HEK293 (cell line): ENCODE measurements at regions not wholly inside any gene's neighbourhood (a gene's known extent, or its start where the extent isn't known, plus 50 kb on each side); places are given as distances from the start of the nearest gene placed in this dataset.
A peak's percentile ranks its signal among the peaks of the same experiment; 100 is the strongest.

Experiments used
- AEBP2 ChIP-seq: fragments of 450-650 bp; formaldehyde crosslinking; IDR thresholded peaks from 2 replicates; pipeline ENCODE4 v1.5.1; 2016; ENCODE audit warnings: missing biosample characterization, missing genetic modification characterization, borderline replicate concordance
- BCL11A ChIP-seq: fragments of 450-650 bp; formaldehyde crosslinking; IDR thresholded peaks from 2 replicates; pipeline ENCODE4 v1.5.1; 2016; ENCODE audit warnings: low read depth, missing biosample characterization, missing genetic modification characterization
- EGR2 ChIP-seq: fragments of 450-650 bp; formaldehyde crosslinking; IDR thresholded peaks from 2 replicates; pipeline ENCODE4 v1.5.1; 2016; ENCODE audit warnings: low read depth, missing biosample characterization, missing genetic modification characterization
- KLF16 ChIP-seq: fragments of 450-650 bp; formaldehyde crosslinking; IDR thresholded peaks from 2 replicates; pipeline ENCODE4 v1.5.1; 2017; ENCODE audit warnings: missing biosample characterization, missing genetic modification characterization
- MYNN ChIP-seq: fragments of 450-650 bp; formaldehyde crosslinking; IDR thresholded peaks from 2 replicates; pipeline ENCODE4 v1.5.1; 2016; ENCODE audit warnings: missing biosample characterization, missing genetic modification characterization, borderline replicate concordance
- REST ChIP-seq: fragments of 450-650 bp; formaldehyde crosslinking; IDR thresholded peaks from 2 replicates; pipeline ENCODE4 v1.5.1; 2016; ENCODE audit warnings: missing biosample characterization, missing genetic modification characterization
- SETDB1 ChIP-seq: IDR thresholded peaks from one replicate; pipeline ENCODE4 v1.6.1; 2017; ENCODE audit warnings: mild to moderate bottlenecking, low read length, moderate library complexity, mixed read lengths; ENCODE audit not compliant: insufficient read length
- TRIM28 ChIP-seq: IDR thresholded peaks from 2 replicates; pipeline ENCODE4 v1.6.1; 2011; ENCODE audit warnings: low read length, control low read depth, borderline replicate concordance
- YY1 ChIP-seq: fragments of 450-650 bp; formaldehyde crosslinking; IDR thresholded peaks from 2 replicates; pipeline ENCODE4 v1.5.1; 2018; ENCODE audit warnings: missing biosample characterization, missing genetic modification characterization
- ZBTB1 ChIP-seq: fragments of 450-650 bp; formaldehyde crosslinking; IDR thresholded peaks from 2 replicates; pipeline ENCODE4 v1.5.1; 2016; ENCODE audit warnings: missing biosample characterization, missing genetic modification characterization
- ZBTB49 ChIP-seq: fragments of 450-650 bp; formaldehyde crosslinking; IDR thresholded peaks from 2 replicates; pipeline ENCODE4 v1.5.1; 2016; ENCODE audit warnings: missing biosample characterization, missing genetic modification characterization, low read depth
- ZFHX2 ChIP-seq: fragments of 450-650 bp; formaldehyde crosslinking; conservative IDR thresholded peaks from 2 replicates; pipeline ENCODE4 v1.5.1; 2016; ENCODE audit warnings: missing biosample characterization, missing genetic modification characterization
- ZNF175 ChIP-seq: fragments of 450-650 bp; formaldehyde crosslinking; IDR thresholded peaks from 2 replicates; pipeline ENCODE4 v1.5.1; 2016; ENCODE audit warnings: missing biosample characterization, missing genetic modification characterization
- ZNF184 ChIP-seq: fragments of 450-650 bp; IDR thresholded peaks from 2 replicates; pipeline ENCODE4 v1.5.1; 2018; ENCODE audit warnings: missing biosample characterization, mild to moderate bottlenecking, missing genetic modification characterization
- ZNF19 ChIP-seq: fragments of 450-650 bp; formaldehyde crosslinking; IDR thresholded peaks from 2 replicates; pipeline ENCODE4; 2016; ENCODE audit warnings: missing biosample characterization, missing genetic modification characterization, low read depth
- ZNF214 ChIP-seq: fragments of 450-650 bp; formaldehyde crosslinking; IDR thresholded peaks from 2 replicates; pipeline ENCODE4 v1.5.1; 2017; ENCODE audit warnings: missing biosample characterization, mild to moderate bottlenecking, missing genetic modification characterization, borderline replicate concordance
- ZNF23 ChIP-seq: fragments of 450-650 bp; formaldehyde crosslinking; IDR thresholded peaks from 2 replicates; pipeline ENCODE4 v1.5.1; 2016; ENCODE audit warnings: missing biosample characterization, missing genetic modification characterization, borderline replicate concordance
- ZNF239 ChIP-seq: fragments of 450-650 bp; formaldehyde crosslinking; IDR thresholded peaks from 2 replicates; pipeline ENCODE4 v1.5.1; 2016; ENCODE audit warnings: missing biosample characterization, missing genetic modification characterization
- ZNF248 ChIP-seq: fragments of 450-650 bp; formaldehyde crosslinking; IDR thresholded peaks from 2 replicates; pipeline ENCODE4 v1.5.1; 2017; ENCODE audit warnings: missing biosample characterization, missing genetic modification characterization
- ZNF26 ChIP-seq: fragments of 450-650 bp; formaldehyde crosslinking; IDR thresholded peaks from 2 replicates; pipeline ENCODE4 v1.5.1; 2016; ENCODE audit warnings: missing biosample characterization, missing genetic modification characterization
- ZNF266 ChIP-seq: fragments of 450-650 bp; formaldehyde crosslinking; IDR thresholded peaks from 2 replicates; pipeline ENCODE4 v1.5.1; 2016; ENCODE audit warnings: missing biosample characterization, missing genetic modification characterization, low read depth
- ZNF37A ChIP-seq: fragments of 450-650 bp; IDR thresholded peaks from 2 replicates; pipeline ENCODE4 v1.5.1; 2018; ENCODE audit warnings: missing biosample characterization, missing genetic modification characterization
- ZNF394 ChIP-seq: fragments of 450-650 bp; formaldehyde crosslinking; IDR thresholded peaks from 2 replicates; pipeline ENCODE4 v1.5.1; 2016; ENCODE audit warnings: missing biosample characterization, missing genetic modification characterization, mild to moderate bottlenecking, moderate library complexity, borderline replicate concordance
- ZNF548 ChIP-seq: fragments of 450-650 bp; formaldehyde crosslinking; IDR thresholded peaks from 2 replicates; pipeline ENCODE4 v1.5.1; 2016; ENCODE audit warnings: missing biosample characterization, missing genetic modification characterization
- ZNF626 ChIP-seq: fragments of 450-650 bp; sonication (Bioruptor Pico); formaldehyde crosslinking; IDR thresholded peaks from 2 replicates; pipeline ENCODE4 v1.5.1; 2018; ENCODE audit warnings: missing biosample characterization, missing genetic modification characterization, inconsistent platforms
- ZNF645 ChIP-seq: fragments of 450-650 bp; formaldehyde crosslinking; IDR thresholded peaks from 2 replicates; pipeline ENCODE4; 2016; ENCODE audit warnings: missing biosample characterization, missing genetic modification characterization
- ZNF660 ChIP-seq: fragments of 450-650 bp; IDR thresholded peaks from 2 replicates; pipeline ENCODE4 v1.5.1; 2018; ENCODE audit warnings: missing biosample characterization, mild to moderate bottlenecking, missing genetic modification characterization
- ZNF664 ChIP-seq: fragments of 450-650 bp; formaldehyde crosslinking; IDR thresholded peaks from 2 replicates; pipeline ENCODE4 v1.5.1; 2016; ENCODE audit warnings: missing biosample characterization, missing genetic modification characterization
- ZNF677 ChIP-seq: fragments of 450-650 bp; IDR thresholded peaks from 2 replicates; pipeline ENCODE4 v1.5.0; 2018; ENCODE audit warnings: missing biosample characterization, mild to moderate bottlenecking, missing genetic modification characterization, moderate library complexity
- ZNF791 ChIP-seq: fragments of 450-650 bp; formaldehyde crosslinking; IDR thresholded peaks from 2 replicates; pipeline ENCODE4 v1.5.1; 2016; ENCODE audit warnings: missing biosample characterization, missing genetic modification characterization
- ZXDB ChIP-seq: fragments of 450-650 bp; formaldehyde crosslinking; IDR thresholded peaks from 2 replicates; pipeline ENCODE4 v1.5.1; 2016; ENCODE audit warnings: missing biosample characterization, missing genetic modification characterization

DNA sequence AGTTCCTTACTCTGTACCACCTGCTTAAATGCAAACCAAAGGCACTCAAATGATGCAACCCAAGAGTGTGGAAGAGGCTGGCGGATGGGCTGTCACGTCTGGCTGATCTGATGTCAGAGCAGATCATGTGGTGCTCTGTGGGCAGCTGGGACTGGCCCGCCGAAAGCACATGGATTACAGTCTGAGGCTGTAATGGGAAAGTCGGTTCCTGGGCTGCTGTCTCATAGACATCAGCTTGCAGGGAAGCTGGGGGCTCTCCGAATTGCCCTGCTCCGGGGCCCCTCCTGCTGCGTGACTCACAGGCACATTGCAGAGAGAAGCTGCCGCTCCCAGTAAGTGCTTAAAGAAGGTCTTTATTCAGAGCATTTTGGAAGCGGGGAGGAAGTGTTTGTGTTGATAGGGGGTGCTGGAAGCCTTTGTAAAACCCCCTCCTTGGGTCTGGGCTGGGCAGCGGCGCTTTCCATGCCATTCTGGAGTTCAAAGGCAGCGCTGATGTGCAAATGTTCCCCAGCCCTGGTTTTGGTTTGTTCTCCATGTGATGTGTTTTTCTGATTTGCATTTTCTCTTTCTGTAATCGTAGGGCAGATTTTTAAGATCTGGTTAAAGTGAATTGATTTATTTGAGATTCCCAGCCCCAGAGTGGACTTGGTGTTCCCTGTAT, 181.1 kb downstream of the LARP7 start (continued):
- TF ChIP-seq REST (tag by site-specific recombination) (0 out of 2 replicates have a peak, but pooled peaks have one; percentile 11), ZNF23 (tag by site-specific recombination) (no peak), YY1 (tag by site-specific recombination) (no peak), ZNF664 (tag by site-specific recombination) (no peak), SETDB1 (no peak), EGR2 (0 out of 2 replicates have a peak, but pooled peaks have one; percentile 8), ZXDB (peak; percentile 47; the same call in 1 of the 2 replicates), KLF16 (no peak), ZNF37A (no peak), BCL11A (tag by site-specific recombination) (no peak), ZNF548 (tag by site-specific recombination) (no peak), ZNF214 (tag by site-specific recombination) (no peak), ZNF677 (tag by site-specific recombination) (no peak), ZNF184 (no peak), ZFHX2 (tag by site-specific recombination) (peak; percentile 30; the same call in 1 of the 2 replicates), TRIM28 (no peak; the same call in 1 of the 2 replicates), AEBP2 (no peak), ZBTB1 (tag by site-specific recombination) (no peak), ZNF394 (tag by site-specific recombination) (0 out of 2 replicates have a peak, but pooled peaks have one; percentile 71), ZNF266 (tag by site-specific recombination) (no peak), ZNF645 (no peak), ZNF660 (tag by site-specific recombination) (0 out of 2 replicates have a peak, but pooled peaks have one; percentile 45), MYNN (no peak), ZNF626 (tag by site-specific recombination) (no peak), ZNF175 (tag by site-specific recombination) (no peak), ZNF26 (tag by site-specific recombination) (no peak), ZNF248 (tag by site-specific recombination) (no peak), ZBTB49 (tag by site-specific recombination) (no peak), ZNF19 (tag by site-specific recombination) (no peak), ZNF239 (tag by site-specific recombination) (no peak), ZNF791 (tag by site-specific recombination) (no peak)
